ENCODE measurements at regions not wholly inside any gene's neighbourhood (a gene's known extent, or its start where the extent isn't known, plus 50 kb on each side); places are given as distances from the start of the nearest gene placed in this dataset.

- no peak for DNase-seq (ENCODE audit: low spot score)
Measured at GRCh38 chr4:43243433-43244116, 351.1 kb downstream of the GRXCR1 start.

DNA sequence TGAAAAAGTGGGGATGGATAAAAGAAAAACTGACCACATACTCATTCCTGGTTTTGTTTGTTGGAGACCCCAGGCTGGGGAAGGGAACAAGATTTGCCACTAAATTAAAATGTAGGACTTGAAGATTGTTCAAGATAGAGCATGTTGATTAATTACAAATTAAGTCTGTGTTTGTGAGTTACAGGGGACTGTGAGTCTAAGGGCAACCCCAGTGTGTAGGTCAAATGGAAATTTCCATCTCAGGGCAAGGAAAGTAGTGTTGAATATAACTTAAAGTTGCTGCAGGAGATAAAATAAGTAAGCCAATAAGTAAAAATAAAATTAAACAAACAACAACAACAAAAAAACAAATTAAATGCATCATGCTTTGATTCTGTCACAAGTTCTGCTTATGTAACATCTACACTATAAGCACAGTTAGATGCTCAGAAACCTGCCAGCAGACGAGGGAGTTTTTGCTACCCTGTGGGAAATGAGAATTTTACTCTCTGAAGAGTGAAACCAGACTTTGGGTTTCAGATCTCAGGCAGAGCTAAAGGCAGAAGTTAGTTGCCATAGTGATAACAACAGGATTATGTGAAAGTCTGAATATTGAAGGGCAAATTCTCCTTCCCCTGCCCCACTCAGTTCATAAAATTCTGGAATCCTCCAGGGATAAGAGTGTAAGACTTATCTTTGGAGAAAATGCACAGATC lies 352.3 kb downstream of the GRXCR1 start:
- DNase-seq (ENCODE audit: low spot score) = no peak

DNA sequence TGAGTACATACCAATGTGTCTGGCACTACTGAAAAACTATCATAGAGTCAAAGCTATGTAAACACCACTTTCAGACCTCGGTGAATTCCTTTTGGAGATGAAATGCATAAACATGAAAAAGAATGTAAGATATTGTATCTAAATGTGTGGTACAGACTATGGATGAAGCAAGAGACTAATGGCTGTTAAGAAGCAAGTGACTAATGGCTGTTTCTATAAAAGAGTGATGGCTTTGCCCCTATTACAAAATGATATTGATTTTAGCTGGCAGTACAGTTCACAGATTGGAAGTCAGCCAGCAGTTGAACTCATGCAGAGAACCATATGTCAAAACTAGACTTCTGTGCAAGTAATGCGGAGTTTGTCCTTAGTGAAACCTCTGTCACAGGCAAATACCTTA lies 359.3 kb downstream of the GRXCR1 start:
- DNase-seq (ENCODE audit: low spot score) = no peak

DNA sequence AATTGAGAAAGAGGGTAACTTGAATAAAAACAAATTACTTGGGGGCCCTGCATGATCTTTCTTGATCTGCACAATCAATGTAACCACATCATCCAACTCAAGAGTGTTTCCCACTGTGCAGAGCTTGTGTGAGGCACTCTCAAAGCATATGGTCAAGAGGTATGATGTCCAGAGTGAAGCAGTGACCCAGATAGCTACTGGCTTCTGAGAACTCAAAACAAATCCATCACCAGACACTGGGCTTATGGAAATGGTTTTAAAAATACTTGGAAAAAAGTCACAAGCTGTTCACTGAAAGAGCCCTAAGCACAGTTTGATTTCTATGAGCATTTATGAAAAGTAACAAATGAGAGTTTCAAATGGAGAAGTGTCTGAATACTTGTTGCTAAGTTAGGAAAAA lies 361.0 kb downstream of the GRXCR1 start:
- no peak for DNase-seq (ENCODE audit: low spot score)

DNA sequence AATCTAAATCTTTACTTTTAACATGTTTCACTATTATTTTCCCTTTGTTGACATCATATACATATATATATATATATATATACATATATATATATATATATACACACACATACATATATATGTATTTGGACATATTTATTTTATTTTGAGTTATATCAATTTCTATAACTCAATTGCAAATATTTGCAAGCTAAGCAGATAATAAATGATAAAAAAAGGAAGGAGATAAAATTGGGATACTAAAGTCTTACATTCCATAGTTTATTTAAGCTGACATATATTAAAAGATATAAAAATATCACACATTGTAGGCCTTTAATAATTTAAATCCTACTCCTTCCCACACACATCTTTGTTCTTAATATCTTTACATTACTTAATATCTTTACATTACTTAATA lies 372.2 kb downstream of the GRXCR1 start:
- no peak for DNase-seq (ENCODE audit: low spot score)

- no peak for DNase-seq (ENCODE audit: low spot score)
Measured at GRCh38 chr4:43271946-43272345, 379.4 kb downstream of the GRXCR1 start.

DNA sequence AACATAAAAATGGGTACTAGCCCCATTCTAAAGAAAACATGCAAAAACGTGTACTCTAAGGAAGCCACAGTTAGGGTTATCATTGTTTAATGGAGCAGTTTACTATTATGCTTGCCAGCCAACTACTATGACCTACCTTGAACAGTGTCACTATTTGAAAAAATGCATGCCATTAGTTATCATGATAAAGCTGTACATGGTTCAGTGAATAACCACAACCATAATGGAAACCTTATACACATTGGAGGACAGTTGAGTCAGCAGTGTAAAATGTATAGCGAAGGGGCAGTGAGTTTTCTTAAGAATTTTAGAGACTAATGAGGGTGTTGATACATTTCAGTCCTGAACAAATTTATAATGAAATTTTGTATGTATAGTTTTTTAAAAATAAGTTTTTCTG lies 381.9 kb downstream of the GRXCR1 start:
- DNase-seq (ENCODE audit: low spot score) = no peak

- no peak for DNase-seq (ENCODE audit: low spot score)
Measured at GRCh38 chr4:43275779-43276178, 383.3 kb downstream of the GRXCR1 start.

DNA sequence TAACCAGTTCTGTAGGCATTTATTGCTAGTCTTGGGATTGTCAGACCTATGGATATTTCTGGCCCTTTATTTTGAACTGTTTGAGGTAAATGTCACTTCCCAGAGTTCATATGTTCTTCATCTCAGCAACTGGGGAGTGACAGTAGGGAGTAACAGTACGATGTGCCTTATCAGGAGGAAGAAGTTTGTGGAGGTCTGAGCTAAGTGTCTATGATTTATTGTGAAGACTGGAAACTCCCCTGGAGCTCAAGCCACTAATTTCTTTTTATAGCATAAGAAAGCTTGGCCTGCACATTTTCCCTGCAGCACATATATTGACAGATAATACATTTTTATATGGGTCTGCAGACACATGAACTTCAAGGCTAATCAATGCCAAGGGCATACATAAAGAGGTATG lies 383.8 kb downstream of the GRXCR1 start:
- DNase-seq (ENCODE audit: low spot score) = no peak

DNA sequence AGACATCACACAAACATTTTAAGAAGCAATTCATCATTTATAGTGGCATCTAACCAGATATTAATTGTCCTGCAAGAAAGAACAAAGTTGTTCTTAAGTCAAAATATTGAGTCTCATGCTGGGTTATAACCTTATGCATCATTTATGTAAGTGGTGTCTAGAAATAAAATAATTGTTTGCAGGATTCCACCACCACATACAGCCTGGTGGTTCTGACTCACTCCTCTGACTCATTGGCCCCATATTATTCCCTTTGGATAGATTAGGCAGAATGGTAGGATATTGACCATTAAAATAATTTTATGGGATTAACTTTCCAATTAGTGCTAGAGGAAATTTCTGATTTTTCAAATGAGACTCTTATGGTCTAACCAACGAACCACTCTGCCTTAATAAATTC lies 384.5 kb downstream of the GRXCR1 start:
- no peak for DNase-seq (ENCODE audit: low spot score)

- DNase-seq (ENCODE audit: low spot score) = no peak
Measured at GRCh38 chr4:43282534-43282933, 390.0 kb downstream of the GRXCR1 start.

GRCh38 chr4:43286137-43286536 lies 393.6 kb downstream of the GRXCR1 start:
- no peak for DNase-seq (ENCODE audit: low spot score)

GRCh38 chr4:43296946-43297528 lies 404.5 kb downstream of the GRXCR1 start:
- no peak for DNase-seq (ENCODE audit: low spot score)

DNA sequence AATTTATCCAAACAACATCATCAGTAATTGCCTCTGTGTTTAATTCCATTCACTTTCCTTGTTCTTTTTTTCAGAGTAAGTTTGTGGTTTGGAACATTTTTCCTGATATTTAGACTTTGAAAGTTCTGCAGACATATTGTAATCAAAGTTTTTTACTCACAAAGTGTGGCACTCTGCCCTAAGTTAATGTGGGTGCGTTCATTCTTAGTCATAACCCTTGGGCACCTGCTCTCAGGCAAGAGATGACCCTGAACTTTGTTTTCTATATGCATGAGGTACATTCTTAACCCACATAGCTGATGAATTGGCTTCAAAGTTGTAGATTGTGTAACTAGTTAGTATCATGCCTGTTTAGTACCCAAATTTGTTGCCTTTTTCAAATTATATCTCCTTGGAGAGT lies 424.3 kb downstream of the GRXCR1 start:
- no peak for DNase-seq (ENCODE audit: low spot score)

- no peak for DNase-seq (ENCODE audit: low spot score)
Measured at GRCh38 chr4:43325220-43325967, 432.9 kb downstream of the GRXCR1 start.

- DNase-seq (ENCODE audit: low spot score) = no peak
Measured at GRCh38 chr4:43330288-43330687, 437.8 kb downstream of the GRXCR1 start.

DNA sequence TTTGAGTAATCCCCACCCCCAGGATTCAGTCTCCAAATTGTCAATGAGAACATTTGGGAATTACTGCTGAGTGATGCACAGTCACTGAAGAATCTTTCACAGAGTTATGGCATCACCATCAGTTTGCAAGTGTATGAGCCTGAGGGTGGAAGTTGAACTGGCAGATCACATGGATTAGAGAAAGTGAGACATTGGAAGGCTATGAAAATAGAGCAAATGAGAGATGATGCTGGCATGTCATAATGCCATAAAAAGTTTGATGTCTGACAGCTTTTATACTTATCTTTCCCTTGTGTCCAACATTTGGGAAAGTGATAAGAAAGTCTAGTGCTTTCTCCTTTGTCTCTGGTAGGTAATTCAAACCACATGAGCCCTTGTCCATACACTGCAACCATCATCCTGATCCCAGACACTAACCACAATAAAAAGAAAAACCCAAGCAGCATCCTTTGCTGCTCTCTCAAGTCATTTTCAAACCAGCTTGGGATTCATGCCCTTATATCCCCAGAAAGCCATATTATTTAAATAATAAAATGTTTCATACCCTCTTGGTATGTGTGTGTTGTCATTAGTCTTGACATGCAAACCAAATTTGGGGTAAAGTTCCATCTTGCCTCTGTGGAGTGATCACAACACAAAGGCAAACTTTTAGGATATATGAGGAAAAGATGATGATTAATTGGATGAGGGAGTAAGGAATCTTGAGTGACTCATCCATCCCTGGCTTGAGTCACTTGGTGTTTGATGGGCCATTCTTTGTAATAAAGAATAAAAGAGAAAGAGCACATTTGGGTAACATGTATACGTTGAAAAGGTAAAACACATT lies 438.9 kb downstream of the GRXCR1 start:
- peak; percentile 39 for DNase-seq (ENCODE audit: low spot score)

- no peak for DNase-seq (ENCODE audit: low spot score)
Measured at GRCh38 chr4:43332052-43332425, 439.5 kb downstream of the GRXCR1 start.

DNA sequence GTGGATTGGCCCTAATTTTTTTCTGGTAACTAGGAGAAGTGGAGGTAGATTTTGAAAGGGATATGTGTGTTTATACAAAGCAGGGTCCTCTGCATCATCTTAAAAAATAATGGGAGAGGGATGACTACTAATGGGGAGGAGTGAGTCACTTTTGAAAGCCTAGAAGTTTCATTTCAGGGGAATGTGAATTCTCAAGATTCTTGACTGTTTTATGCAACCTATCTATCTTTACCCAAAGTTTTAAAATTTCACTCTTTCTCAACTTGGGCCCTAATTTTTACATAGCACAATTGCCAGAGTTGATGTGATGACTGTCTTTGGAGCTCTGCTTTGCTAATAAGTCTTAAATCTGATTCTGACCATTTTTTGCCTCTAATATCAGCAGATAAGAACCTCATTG lies 445.2 kb downstream of the GRXCR1 start:
- DNase-seq (ENCODE audit: low spot score) = no peak

GRCh38 chr4:43339435-43339834 lies 446.9 kb downstream of the GRXCR1 start:
- DNase-seq (ENCODE audit: low spot score) = peak; percentile 10

- DNase-seq (ENCODE audit: low spot score) = no peak
Measured at GRCh38 chr4:43341741-43342140, 449.2 kb downstream of the GRXCR1 start.

- no peak for DNase-seq (ENCODE audit: low spot score)
Measured at GRCh38 chr4:43343298-43343697, 450.8 kb downstream of the GRXCR1 start.

Measured in kidney capillary endothelial cell (primary cell).